Ishikawa (cell line): ENCODE measurements at regions not wholly inside any gene's neighbourhood (a gene's known extent, or its start where the extent isn't known, plus 50 kb on each side); places are given as distances from the start of the nearest gene placed in this dataset.
A peak's percentile ranks its signal among the peaks of the same experiment; 100 is the strongest.

ENCODE experiments used
- CEBPB ChIP-seq: IDR thresholded peaks from 2 replicates; pipeline ENCODE4 v1.6.1; 2012
- CREB1 ChIP-seq: IDR thresholded peaks from 2 replicates; pipeline ENCODE4 v1.6.1; 2012; ENCODE audit warnings: low read depth
- EGR1 ChIP-seq: IDR thresholded peaks from 2 replicates; pipeline ENCODE4 v1.6.1; 2012
- EP300 ChIP-seq: IDR thresholded peaks from 2 replicates; pipeline ENCODE4 v1.6.1; 2012; ENCODE audit warnings: borderline replicate concordance
- FOXM1 ChIP-seq: IDR thresholded peaks from 2 replicates; pipeline ENCODE4 v1.6.1; 2012; ENCODE audit warnings: low read depth, borderline replicate concordance
- MAX ChIP-seq: IDR thresholded peaks from 2 replicates; pipeline ENCODE4 v1.6.1; 2012
- NFIC ChIP-seq: IDR thresholded peaks from 2 replicates; pipeline ENCODE4 v1.6.1; 2012
- RAD21 ChIP-seq: IDR thresholded peaks from 2 replicates; pipeline ENCODE4 v1.6.1; 2012; ENCODE audit warnings: low read depth
- TAF1 ChIP-seq: IDR thresholded peaks from 2 replicates; pipeline ENCODE4 v1.6.1; 2012; ENCODE audit warnings: low read depth, mild to moderate bottlenecking
- TCF12 ChIP-seq: IDR thresholded peaks from 2 replicates; pipeline ENCODE4 v1.6.1; 2012; ENCODE audit warnings: low read depth
- TEAD4 ChIP-seq: IDR thresholded peaks from 2 replicates; pipeline ENCODE4 v1.6.1; 2012
- USF1 ChIP-seq: IDR thresholded peaks from 2 replicates; pipeline ENCODE4 v1.6.1; 2012
- YY1 ChIP-seq: IDR thresholded peaks from 2 replicates; pipeline ENCODE4 v1.6.1; 2012; ENCODE audit warnings: low read depth
- ZBTB7A ChIP-seq: IDR thresholded peaks from 2 replicates; pipeline ENCODE4 v1.6.1; 2012; ENCODE audit warnings: low read depth
- TF ChIP-seq, protein P1 (sequence below): IDR thresholded peaks from 2 replicates; pipeline ENCODE4 v1.6.1; 2012; ENCODE audit warnings: low read depth, mild to moderate bottlenecking

GRCh38 chr5:135158982-135159381, 125.0 kb upstream of the PITX1 start:
- TF ChIP-seq YY1 (no peak), TEAD4 (no peak), EP300 (no peak), CEBPB (no peak), USF1 (no peak), EGR1 (no peak), TAF1 (no peak), ZBTB7A (no peak), FOXM1 (no peak), TCF12 (no peak)

GRCh38 chr5:135158314-135158697, 124.3 kb upstream of the PITX1 start:
- TF ChIP-seq CREB1 (no peak), EGR1 (no peak)

- TF ChIP-seq FOXM1 = no peak
- TF ChIP-seq EP300 = no peak
- no peak for TF ChIP-seq TCF12
- TF ChIP-seq CEBPB = no peak
- TF ChIP-seq TEAD4 = no peak
- TF ChIP-seq, protein P1, sequence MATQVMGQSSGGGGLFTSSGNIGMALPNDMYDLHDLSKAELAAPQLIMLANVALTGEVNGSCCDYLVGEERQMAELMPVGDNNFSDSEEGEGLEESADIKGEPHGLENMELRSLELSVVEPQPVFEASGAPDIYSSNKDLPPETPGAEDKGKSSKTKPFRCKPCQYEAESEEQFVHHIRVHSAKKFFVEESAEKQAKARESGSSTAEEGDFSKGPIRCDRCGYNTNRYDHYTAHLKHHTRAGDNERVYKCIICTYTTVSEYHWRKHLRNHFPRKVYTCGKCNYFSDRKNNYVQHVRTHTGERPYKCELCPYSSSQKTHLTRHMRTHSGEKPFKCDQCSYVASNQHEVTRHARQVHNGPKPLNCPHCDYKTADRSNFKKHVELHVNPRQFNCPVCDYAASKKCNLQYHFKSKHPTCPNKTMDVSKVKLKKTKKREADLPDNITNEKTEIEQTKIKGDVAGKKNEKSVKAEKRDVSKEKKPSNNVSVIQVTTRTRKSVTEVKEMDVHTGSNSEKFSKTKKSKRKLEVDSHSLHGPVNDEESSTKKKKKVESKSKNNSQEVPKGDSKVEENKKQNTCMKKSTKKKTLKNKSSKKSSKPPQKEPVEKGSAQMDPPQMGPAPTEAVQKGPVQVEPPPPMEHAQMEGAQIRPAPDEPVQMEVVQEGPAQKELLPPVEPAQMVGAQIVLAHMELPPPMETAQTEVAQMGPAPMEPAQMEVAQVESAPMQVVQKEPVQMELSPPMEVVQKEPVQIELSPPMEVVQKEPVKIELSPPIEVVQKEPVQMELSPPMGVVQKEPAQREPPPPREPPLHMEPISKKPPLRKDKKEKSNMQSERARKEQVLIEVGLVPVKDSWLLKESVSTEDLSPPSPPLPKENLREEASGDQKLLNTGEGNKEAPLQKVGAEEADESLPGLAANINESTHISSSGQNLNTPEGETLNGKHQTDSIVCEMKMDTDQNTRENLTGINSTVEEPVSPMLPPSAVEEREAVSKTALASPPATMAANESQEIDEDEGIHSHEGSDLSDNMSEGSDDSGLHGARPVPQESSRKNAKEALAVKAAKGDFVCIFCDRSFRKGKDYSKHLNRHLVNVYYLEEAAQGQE = no peak
- TF ChIP-seq NFIC = no peak
- TF ChIP-seq CREB1 = no peak
These were observed 123.6 kb upstream of the PITX1 start for GRCh38 chr5:135157421-135158313.

DNA sequence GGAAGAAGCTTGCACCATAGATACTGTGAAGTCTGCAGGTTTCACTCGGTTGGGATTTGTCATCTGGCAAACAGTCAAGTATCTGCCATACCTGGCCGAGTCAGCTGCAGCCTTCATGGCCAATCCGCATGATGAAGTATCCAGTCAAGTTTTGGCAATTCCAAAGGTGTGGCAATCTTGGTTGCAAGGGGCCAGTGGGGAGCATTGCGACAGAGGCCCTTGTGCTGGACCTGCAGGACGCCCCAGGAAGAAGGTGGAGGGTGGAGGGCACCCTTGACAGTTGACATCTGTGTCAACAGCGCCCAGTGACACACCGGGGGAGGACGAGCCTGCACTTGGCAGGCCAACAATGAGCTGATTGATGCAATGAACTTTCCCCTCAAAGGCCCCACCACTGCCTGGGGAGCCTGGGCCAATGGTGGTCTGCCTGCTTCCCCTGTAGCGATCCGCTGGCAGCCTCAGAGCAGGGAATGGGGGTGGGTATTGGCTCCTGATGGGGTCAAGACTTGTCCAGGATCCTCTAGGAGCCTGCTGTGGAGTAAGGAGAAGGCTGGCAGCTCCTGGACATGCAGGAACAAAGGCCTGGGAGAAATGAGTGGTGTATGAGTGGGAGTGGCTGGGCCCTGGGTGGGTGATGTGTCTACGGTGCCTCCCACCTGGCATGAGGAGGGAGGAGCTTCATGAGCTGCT, 122.8 kb upstream of the PITX1 start:
- TF ChIP-seq MAX (no peak), CEBPB (0 out of 2 replicates have a peak, but pooled peaks have one; percentile 11)

- TF ChIP-seq TAF1 = no peak
- no peak for TF ChIP-seq MAX
- TF ChIP-seq EP300 = no peak
- TF ChIP-seq, protein P1 = no peak
- TF ChIP-seq ZBTB7A = no peak
- TF ChIP-seq FOXM1 = no peak
- no peak for TF ChIP-seq TCF12
- TF ChIP-seq CEBPB = no peak
- TF ChIP-seq EGR1 = no peak
- no peak for TF ChIP-seq RAD21
- no peak for TF ChIP-seq USF1
- no peak for TF ChIP-seq TEAD4
- no peak for TF ChIP-seq NFIC
- TF ChIP-seq CREB1 = no peak
- no peak for TF ChIP-seq YY1
These were observed 122.3 kb upstream of the PITX1 start for GRCh38 chr5:135156337-135156714.

DNA sequence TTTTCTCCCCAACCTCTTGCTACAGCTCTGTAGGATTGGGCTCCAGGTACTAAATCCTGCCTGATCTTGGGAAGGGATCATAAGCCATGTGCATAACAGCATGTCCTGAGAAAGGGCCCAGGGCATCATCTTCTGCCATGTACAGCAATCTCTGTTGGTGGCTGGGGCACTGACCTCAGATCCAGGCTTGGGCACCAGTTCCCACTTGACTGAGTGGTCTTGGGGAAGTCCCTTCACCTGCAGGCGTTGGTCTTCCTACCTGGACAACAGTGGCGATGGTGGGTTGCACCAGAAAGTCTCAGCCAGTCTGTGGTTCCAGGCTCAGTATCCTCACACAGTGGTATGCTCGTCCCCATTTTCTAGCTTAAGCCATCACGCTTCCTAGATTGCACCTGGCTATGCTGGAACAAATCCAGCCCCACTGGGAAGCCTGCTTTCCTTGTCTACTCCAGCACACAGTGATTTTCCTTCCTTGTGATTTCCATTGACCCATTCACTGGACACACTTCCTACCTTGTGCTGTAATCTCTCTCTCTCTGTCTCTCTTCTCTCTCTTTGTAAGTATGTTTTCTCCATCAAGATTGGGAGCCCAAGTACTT, 121.7 kb upstream of the PITX1 start:
- TF ChIP-seq TCF12 (no peak), USF1 (no peak), ZBTB7A (no peak), RAD21 (no peak), EGR1 (no peak), NFIC (no peak), CREB1 (no peak), TEAD4 (no peak), EP300 (no peak), TAF1 (no peak), MAX (no peak), YY1 (no peak), CEBPB (no peak), FOXM1 (no peak)
- TF ChIP-seq, protein P1 = no peak
